Prostate gland (tissue), 2 donors: ENCODE measurements at regions not wholly inside any gene's neighbourhood (a gene's known extent, or its start where the extent isn't known, plus 50 kb on each side); places are given as distances from the start of the nearest gene placed in this dataset.

Experiments used
- DNase-seq: peaks from one replicate; pipeline ENCODE4 v3.0.0-alpha.2; 2019; ENCODE audit warnings: low spot score
- H3K27ac ChIP-seq, 2 donors: fragments of 200-600 bp; sonication (generic); 2 replicates each; pipeline ENCODE4 v1.5.1; 2017 to 2019
- H3K27me3 ChIP-seq: fragments of 200-600 bp; sonication (generic); replicated peaks from 2 replicates; pipeline ENCODE4 v1.5.1; 2019; ENCODE audit not compliant: insufficient read depth
- H3K36me3 ChIP-seq, 2 donors: fragments of 200-600 bp; sonication (generic); 1 replicate in 1 of 2; 2 replicates in 1 of 2; pipeline versions ENCODE4 v1.5.1 to v1.8.1; 2017 to 2019
- H3K4me1 ChIP-seq: fragments of 200-600 bp; sonication (generic); replicated peaks from 2 replicates; pipeline ENCODE4 v1.5.1; 2019
- H3K4me3 ChIP-seq, 2 donors: fragments of 200-600 bp; sonication (generic); 2 replicates each; pipeline ENCODE4 v1.5.1; 2017 to 2019
- H3K9me3 ChIP-seq: fragments of 200-600 bp; sonication (generic); 2 replicates; pipeline ENCODE4 v1.5.1; 2017
- CTCF ChIP-seq, 4 experiments: fragments of 200-600 bp in 2 of 4; fragments of 450-650 bp in 2 of 4; sonication (generic) in 2 of 4; IDR thresholded peaks; 1 replicate in 3 of 4; 2 replicates in 1 of 4; pipeline ENCODE4 v1.5.1; 2016 to 2019; ENCODE audit warnings: antibody characterized with exemption in 4 of 4, mild to moderate bottlenecking in 2 of 4, moderate library complexity in 2 of 4
- POLR2A ChIP-seq: fragments of 450-650 bp; IDR thresholded peaks from one replicate; pipeline ENCODE4 v1.6.1; 2016; ENCODE audit warnings: antibody characterized with exemption, mild to moderate bottlenecking
- POLR2AphosphoS5 ChIP-seq: sonication (generic); formaldehyde crosslinking; IDR thresholded peaks from one replicate; pipeline ENCODE4 v1.6.1; 2017; ENCODE audit warnings: antibody characterized with exemption
- WGBS: methylation state at CpG from one replicate; pipeline ENCODE4 v1.1.5; 2018; 5-methylcytosine and 5-hydroxymethylcytosine counted together
- intact Hi-C: fragments of 100-400 bp; cut with DNase I; formaldehyde crosslinking; loops from one replicate; pipeline ENCODE4 v1.14.2; 2022

GRCh38 chr4:125115476-125115875 is 199.3 kb upstream of the FAT4 start:
- Histone ChIP-seq H3K4me1 (no peaks in the 10 kb centered on the region), H3K36me3 (no peaks in the 10 kb centered on the region), H3K27ac (no peak overlapping the region), H3K27me3 (no peaks in the 10 kb centered on the region), H3K4me3 (no peak overlapping the region), H3K9me3 (no peaks in the 10 kb centered on the region)
- TF ChIP-seq POLR2A (no peak), CTCF (IDR thresholded peaks at IDR 0.05) (no peak), POLR2AphosphoS5 (no peak)
- intact Hi-C loops = no loop called here
- 32% methylated on average over 1 of the region's 1 CpG for WGBS
- DNase-seq = no peak

- intact Hi-C loops = no loop called here
- TF ChIP-seq CTCF (IDR thresholded peaks at IDR 0.05) = no peak
- TF ChIP-seq POLR2AphosphoS5 = no peak
- TF ChIP-seq POLR2A = no peak
- no peak overlapping the region for H3K27ac ChIP-seq
- H3K4me3 ChIP-seq = no peak overlapping the region
- H3K36me3 ChIP-seq = no peaks in the 10 kb centered on the region
- H3K27me3 ChIP-seq = no peaks in the 10 kb centered on the region
- DNase-seq = no peak
- H3K9me3 ChIP-seq = no peaks in the 10 kb centered on the region
- no peaks in the 10 kb centered on the region for H3K4me1 ChIP-seq
- 87% methylated on average over 3 of the region's 3 CpGs for WGBS
Measured at GRCh38 chr4:125112536-125112935, 202.2 kb upstream of the FAT4 start.

- WGBS = 81% methylated on average over 3 of the region's 3 CpGs
- Histone ChIP-seq H3K4me1 (no peaks in the 10 kb centered on the region), H3K27ac (no peak overlapping the region), H3K27me3 (no peaks in the 10 kb centered on the region), H3K4me3 (no peak overlapping the region), H3K9me3 (no peaks in the 10 kb centered on the region), H3K36me3 (no peaks in the 10 kb centered on the region)
- intact Hi-C loops = no loop called here
- no peak for DNase-seq
- no peak for TF ChIP-seq POLR2A
- TF ChIP-seq POLR2AphosphoS5 = no peak
- TF ChIP-seq CTCF (IDR thresholded peaks at IDR 0.05) = no peak
Measured at GRCh38 chr4:125111323-125111722, 203.4 kb upstream of the FAT4 start.

GRCh38 chr4:125105561-125105960 is 209.2 kb upstream of the FAT4 start:
- intact Hi-C loops = no loop called here
- TF ChIP-seq POLR2A (no peak), POLR2AphosphoS5 (peak; percentile 18), CTCF (IDR thresholded peaks at IDR 0.05) (no peak)
- H3K27me3 ChIP-seq = no peaks in the 10 kb centered on the region
- H3K4me1 ChIP-seq = no peaks in the 10 kb centered on the region
- DNase-seq = no peak
- no peak overlapping the region for H3K4me3 ChIP-seq
- H3K27ac ChIP-seq = no peak overlapping the region
- WGBS = 9% methylated on average over 2 of the region's 2 CpGs
- no peaks in the 10 kb centered on the region for H3K36me3 ChIP-seq
- H3K9me3 ChIP-seq = no peaks in the 10 kb centered on the region

DNA sequence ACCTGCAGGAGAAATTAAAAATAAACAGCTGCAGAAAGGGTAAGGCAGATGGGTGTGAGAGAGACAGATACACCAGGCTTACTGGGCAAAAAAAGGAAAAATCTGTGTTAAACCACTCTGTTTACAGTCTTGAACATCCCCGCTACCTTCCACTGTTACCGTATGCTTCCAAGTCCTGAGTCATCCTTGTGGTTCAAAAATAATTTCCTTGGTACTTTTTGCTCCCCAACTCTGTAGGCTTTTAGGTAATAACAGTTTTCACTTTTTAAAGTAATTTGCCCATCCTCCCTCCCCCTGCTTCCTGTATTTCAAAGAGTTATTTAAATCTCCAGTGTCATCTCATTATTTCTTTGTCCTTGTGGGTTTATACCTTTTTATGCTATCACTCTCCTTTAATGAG is 210.1 kb upstream of the FAT4 start:
- Histone ChIP-seq H3K27ac (no peak overlapping the region), H3K4me1 (no peaks in the 10 kb centered on the region), H3K4me3 (no peak overlapping the region), H3K27me3 (no peaks in the 10 kb centered on the region), H3K9me3 (no peaks in the 10 kb centered on the region), H3K36me3 (no peaks in the 10 kb centered on the region)
- DNase-seq = no peak
- intact Hi-C loops = no loop called here
- 50% methylated on average over 2 of the region's 2 CpGs for WGBS
- no peak for TF ChIP-seq POLR2A
- TF ChIP-seq POLR2AphosphoS5 = no peak
- TF ChIP-seq CTCF (IDR thresholded peaks at IDR 0.05) = no peak
